ENCODE measurements at regions not wholly inside any gene's neighbourhood (a gene's known extent, or its start where the extent isn't known, plus 50 kb on each side); places are given as distances from the start of the nearest gene placed in this dataset.
"Not testable (repeated sequence)": the region's sequence is repeated elsewhere in the genome, so short reads cannot be mapped to it uniquely, and the experiment has no call there.

DNA sequence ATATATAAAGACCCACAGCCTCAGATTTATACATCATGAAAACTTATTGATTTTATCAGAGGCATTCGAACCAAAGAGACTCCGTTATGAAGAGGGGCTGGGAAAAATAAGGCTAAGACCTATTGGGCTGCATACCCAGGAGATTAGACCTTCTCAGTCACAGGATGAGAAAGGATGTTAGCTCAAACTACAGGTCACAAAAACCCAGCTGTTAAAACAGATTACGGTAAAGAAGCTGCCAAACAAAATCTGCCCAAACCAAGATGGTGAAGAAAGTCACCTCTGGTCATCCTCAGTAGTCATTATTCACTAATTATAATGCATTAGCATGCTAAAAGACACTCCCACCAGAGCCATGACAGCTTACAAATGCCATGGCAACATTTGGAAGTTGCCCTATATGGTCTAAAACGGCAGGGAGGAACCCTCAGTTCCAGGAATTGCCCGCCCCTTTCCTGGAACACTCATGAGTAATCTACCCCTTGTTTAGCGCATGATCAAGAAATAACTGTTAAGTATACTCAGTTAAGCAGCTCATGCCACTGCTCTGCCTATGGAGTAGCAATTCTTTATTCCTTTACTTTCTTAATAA lies 362.5 kb upstream of the PCDH15 start:
- no peaks in the 10 kb centered on the region for H3K27me3 ChIP-seq
- no peaks in the 10 kb centered on the region for H3K36me3 ChIP-seq
- intact Hi-C loops (cut with DNase I), result no loop called here
- H3K9me3 ChIP-seq, result no peaks in the 10 kb centered on the region
- H3K27ac ChIP-seq, result no peak overlapping the region
- TF ChIP-seq POLR2A (IDR thresholded peaks at IDR 0.05) (no peak), CTCF (IDR thresholded peaks at IDR 0.05) (no peak)
- 67 to 74% methylated on average over 6 of the region's 6 CpGs for WGBS, 2 donors
- DNase-seq, result no peak
- H3K4me1 ChIP-seq, result no peaks in the 10 kb centered on the region
- H3K4me3 ChIP-seq, result no peak overlapping the region

DNA sequence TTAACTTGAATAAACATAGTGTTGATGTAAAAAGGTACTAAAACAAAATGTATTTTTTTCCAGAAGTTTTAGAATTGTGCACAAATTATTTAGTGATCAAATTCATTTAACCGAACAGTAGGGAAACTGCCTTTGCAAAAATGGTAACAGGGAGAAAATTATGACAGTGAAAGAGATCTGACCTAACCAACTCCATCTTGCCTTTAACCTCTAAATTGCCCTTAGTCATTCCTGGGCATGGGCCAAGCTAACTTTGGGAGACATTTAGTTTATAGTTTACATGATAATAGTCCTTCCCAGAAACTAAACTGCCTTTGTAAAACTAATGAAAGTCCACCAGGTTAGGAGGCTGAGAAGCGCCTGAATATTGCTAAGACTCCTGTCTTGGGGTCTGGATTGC lies 361.3 kb upstream of the PCDH15 start:
- H3K27ac ChIP-seq; H3K27me3 ChIP-seq; H3K4me1 ChIP-seq; DNase-seq; H3K9me3 ChIP-seq; H3K36me3 ChIP-seq; intact Hi-C loops (cut with DNase I); H3K4me3 ChIP-seq: not testable (repeated sequence)
- 71 to 93% methylated on average over 2 of the region's 2 CpGs for WGBS, 2 donors

DNA sequence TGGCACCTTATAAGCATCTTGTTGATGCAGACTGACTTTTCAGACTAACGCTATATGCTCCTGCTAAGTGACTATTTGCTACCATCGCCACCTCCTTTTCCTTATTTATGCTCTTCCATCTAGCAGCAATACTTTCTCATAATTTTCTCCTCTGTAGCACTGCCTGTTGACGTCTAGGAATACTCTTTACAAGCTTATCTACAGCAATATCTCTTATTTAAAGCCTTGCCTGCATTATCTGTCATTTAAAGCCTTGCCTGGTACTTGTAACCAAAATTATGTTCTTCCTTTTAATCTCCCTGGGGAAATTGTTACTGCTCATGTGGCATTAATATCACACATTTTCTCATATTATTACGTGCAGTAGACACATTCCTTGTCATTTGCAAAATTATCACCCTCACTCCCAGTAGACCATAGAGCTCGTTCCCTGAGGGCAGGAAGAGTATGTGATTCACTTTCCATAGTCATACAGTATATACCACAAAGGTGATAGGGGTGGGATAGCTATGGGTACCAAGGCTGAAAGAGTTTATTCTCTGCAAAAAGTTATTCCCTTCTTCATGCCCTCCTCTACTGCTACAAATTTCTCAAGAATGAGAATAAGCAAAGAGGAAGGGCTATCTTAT lies 359.7 kb upstream of the PCDH15 start:
- TF ChIP-seq POLR2A (IDR thresholded peaks at IDR 0.05) (no peak), CTCF (IDR thresholded peaks at IDR 0.05) (no peak)
- no peak overlapping the region for H3K27ac ChIP-seq
- no peaks in the 10 kb centered on the region for H3K36me3 ChIP-seq
- 49 to 60% methylated on average over 5 of the region's 5 CpGs for WGBS, 2 donors
- no peaks in the 10 kb centered on the region for H3K4me1 ChIP-seq
- intact Hi-C loops (cut with DNase I), result no loop called here
- no peak for DNase-seq
- no peaks in the 10 kb centered on the region for H3K27me3 ChIP-seq
- H3K9me3 ChIP-seq, result no peaks in the 10 kb centered on the region
- no peak overlapping the region for H3K4me3 ChIP-seq

GRCh38 chr10:55158633-55159032 lies 357.6 kb upstream of the PCDH15 start:
- no peak overlapping the region for H3K4me3 ChIP-seq
- intact Hi-C loops (cut with DNase I), result no loop called here
- H3K4me1 ChIP-seq, result no peaks in the 10 kb centered on the region
- 0% methylated on average over 1 of the region's 1 CpG for WGBS, 2 donors
- no peaks in the 10 kb centered on the region for H3K9me3 ChIP-seq
- H3K27me3 ChIP-seq, result no peaks in the 10 kb centered on the region
- TF ChIP-seq POLR2A (IDR thresholded peaks at IDR 0.05), result no peak
- TF ChIP-seq CTCF (IDR thresholded peaks at IDR 0.05), result no peak
- H3K36me3 ChIP-seq, result no peaks in the 10 kb centered on the region
- DNase-seq, result no peak
- H3K27ac ChIP-seq, result no peak overlapping the region

GRCh38 chr10:55146032-55146431 lies 345.0 kb upstream of the PCDH15 start:
- TF ChIP-seq POLR2A (IDR thresholded peaks at IDR 0.05) (no peak), CTCF (IDR thresholded peaks at IDR 0.05) (no peak)
- Histone ChIP-seq H3K27ac (no peak overlapping the region), H3K9me3 (no peaks in the 10 kb centered on the region), H3K4me3 (no peak overlapping the region), H3K27me3 (no peaks in the 10 kb centered on the region), H3K36me3 (no peaks in the 10 kb centered on the region), H3K4me1 (no peaks in the 10 kb centered on the region)
- 37% methylated on average over 5 of the region's 5 CpGs for WGBS, 2 donors
- intact Hi-C loops (cut with DNase I), result no loop called here
- no peak for DNase-seq

DNA sequence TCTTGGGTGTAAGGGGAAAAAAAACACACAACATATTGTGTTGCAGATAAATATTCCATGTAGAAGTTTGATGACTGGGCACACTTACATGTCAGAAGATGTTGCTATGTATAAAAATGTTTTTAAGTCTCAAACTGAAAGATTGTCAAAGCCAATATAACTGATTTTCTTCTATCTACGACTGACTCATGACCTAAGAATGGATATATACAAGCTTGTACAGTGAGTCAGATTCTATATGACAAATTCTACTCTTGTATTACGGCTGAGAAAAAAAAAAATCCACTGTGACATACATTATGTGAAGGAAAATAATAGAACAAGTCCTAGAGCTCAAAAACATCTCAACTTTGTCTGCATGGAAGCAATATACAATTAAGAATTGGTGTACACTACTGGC lies 343.0 kb upstream of the PCDH15 start:
- 51 to 74% methylated on average over 2 of the region's 2 CpGs for WGBS, 2 donors
- no peak overlapping the region for H3K27ac ChIP-seq
- no peak for TF ChIP-seq CTCF (IDR thresholded peaks at IDR 0.05)
- TF ChIP-seq POLR2A (IDR thresholded peaks at IDR 0.05), result no peak

More for the DNA sequence above, 343.0 kb upstream of the PCDH15 start:
- no peaks in the 10 kb centered on the region for H3K4me1 ChIP-seq
- no peak for DNase-seq
- H3K27me3 ChIP-seq, result no peaks in the 10 kb centered on the region
- no peaks in the 10 kb centered on the region for H3K36me3 ChIP-seq
- no peaks in the 10 kb centered on the region for H3K9me3 ChIP-seq
- H3K4me3 ChIP-seq, result no peak overlapping the region
- intact Hi-C loops (cut with DNase I), result no loop called here

Data from esophagus squamous epithelium (tissue), 5 donors.